Fibroblast of gingiva (primary cell): ENCODE measurements at regions not wholly inside any gene's neighbourhood (a gene's known extent, or its start where the extent isn't known, plus 50 kb on each side); places are given as distances from the start of the nearest gene placed in this dataset.

Experiments used
- DNase-seq: peaks from one replicate; pipeline ENCODE4 v3.0.0-alpha.2; 2011; ENCODE audit warnings: low read depth

DNA sequence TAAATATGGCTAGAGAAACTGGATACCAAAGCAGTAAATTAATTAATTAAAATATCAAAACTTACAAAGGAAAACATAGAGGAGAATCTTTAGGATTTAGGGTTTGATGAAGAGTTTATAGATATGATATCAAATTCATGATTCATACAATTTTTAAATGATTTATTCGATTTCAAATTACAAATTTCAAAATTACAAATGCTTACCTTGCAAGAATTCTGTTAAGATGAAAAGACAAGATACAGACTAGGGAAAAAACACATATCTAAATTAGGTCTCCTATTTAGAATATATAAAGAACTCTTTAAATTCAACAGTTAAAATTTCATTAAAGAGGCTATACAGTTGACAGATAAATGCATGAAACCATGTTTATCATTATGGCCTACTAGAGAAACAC is 930.7 kb downstream of the ZPLD1 start:
- no peak for DNase-seq

DNA sequence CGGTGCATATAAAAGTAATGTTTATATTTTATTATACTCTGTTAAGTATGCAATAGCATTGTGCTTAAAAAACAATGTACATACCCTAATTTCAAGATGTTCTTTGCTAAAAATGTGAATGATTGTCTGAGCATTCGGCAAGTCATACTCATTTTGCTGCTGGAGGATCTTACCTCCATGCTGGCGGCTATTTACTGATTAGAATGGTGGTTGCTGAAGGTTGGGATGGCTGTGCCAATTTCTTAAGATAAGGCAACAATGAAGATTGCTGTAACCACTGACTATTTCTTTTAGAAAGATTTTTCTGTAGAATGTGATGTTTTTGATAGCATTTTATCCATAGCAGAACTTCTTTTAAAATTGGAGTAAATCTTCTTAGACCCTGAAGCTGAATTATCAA is 932.7 kb downstream of the ZPLD1 start:
- no peak for DNase-seq

GRCh38 chr3:103371411-103371810 is 936.6 kb downstream of the ZPLD1 start:
- no peak for DNase-seq

- DNase-seq = no peak
Measured at GRCh38 chr3:103372031-103372430, 937.2 kb downstream of the ZPLD1 start.

GRCh38 chr3:103380391-103380790 is 945.6 kb downstream of the ZPLD1 start:
- DNase-seq = no peak

GRCh38 chr3:103381296-103382079 is 946.7 kb downstream of the ZPLD1 start:
- DNase-seq = no peak

DNA sequence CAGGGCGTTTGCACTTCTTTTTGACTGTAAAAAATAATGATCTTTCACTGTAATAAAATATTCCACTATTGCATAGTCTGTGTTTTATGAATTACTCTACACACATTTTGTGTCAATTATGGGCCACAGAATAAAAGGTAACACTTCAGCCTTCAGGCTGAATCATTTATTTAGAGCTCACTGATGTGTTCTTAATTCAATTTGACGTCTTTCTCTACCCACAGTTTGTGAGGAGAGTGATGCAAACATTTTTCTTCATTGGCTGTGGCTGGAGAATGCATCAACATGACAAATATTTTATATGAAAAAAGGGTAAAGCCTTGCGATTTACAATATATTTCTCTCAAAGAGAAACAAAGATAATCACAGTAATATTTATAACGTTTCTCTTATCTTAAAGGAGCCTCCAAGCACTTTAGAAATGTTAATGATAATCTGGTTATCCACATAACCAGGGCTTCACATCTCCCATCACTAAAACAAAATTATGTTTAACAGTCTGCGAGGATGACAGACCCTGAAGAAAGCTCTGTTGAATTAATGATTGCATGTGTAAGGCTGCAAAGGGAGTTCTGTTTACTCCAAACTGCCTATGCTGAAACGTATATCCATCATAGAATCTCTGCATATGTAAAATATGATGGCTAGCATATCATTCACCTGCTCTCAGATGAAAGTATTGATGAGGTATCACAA is 951.3 kb downstream of the ZPLD1 start:
- no peak for DNase-seq

- DNase-seq = no peak
Measured at GRCh38 chr3:103388214-103388613, 953.4 kb downstream of the ZPLD1 start.

DNA sequence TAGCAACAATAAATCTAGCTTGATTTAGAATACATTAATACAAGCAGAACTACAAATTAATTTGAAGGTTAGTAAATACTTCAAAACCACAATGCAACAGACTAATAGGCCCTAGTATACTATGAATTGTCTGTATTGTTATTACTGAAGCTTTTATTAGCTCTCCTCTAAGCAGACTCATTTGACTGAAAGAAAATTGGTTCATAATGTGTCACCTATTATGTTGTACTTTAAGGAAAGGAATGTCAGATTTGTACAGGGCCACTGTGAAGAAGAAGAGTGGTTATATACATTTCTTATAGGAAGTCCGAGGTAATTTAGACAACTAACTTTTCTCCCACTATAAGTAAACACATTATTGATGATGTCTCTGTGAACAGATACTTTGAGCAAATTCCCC is 954.5 kb downstream of the ZPLD1 start:
- DNase-seq = no peak

DNA sequence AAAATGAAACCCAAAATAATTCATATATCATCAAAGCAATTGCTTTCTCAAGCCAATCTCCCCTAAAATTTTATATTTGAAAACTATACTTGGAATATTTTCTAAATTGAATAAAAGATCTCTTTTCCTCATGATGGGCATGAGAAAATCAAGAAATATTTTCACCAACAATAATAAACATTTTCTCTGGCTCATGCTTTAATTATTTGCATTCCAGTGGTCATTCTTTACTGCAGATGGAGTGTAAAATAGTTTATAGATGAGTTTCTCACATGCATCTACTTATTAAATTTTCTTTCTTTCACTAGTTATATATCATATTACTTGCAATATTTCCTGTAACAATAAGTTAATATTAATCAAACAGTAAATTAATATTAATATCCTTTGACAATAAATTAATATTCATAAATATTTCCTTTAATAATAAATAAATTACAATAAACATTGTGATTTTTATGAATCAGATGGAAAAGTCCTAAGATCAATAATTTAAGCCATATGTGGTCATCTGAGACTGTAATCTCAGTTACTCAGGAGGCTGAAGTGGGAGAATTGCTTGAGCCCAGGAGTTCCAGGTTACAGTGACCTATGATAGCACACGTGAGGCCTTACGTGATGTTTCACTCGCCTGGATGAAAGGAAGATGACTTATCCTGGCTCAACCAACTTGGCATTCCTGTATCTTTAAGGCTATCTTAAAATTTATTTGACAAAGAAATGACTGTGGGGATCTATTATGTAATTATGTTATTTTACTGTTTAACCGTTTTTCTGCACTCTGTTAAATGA is 958.8 kb downstream of the ZPLD1 start:
- no peak for DNase-seq

- no peak for DNase-seq
Measured at GRCh38 chr3:103403191-103403590, 968.4 kb downstream of the ZPLD1 start.

DNA sequence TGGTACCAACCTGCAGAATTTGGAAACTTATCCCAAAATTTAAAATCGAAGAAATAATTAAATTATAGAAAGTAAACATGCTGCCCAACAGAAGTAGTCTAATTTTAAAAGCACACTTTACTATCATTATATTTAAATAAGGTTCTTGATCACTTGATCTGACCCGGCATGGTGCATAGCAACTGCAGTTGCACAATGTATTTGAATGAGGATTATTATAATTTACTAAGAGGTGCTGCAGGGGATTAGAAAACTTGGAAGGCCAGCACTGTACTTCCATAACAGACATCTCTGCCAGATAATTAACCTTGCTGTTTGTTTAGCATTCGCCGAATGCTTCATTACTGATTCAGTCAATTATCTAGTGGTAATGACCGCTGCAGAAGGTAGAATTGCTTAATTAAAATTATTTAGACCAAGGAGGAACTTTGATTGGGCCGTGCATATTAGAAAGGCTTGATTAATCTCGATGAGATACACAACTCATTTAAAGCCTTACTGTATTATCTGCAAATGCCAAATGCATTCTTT is 971.6 kb downstream of the ZPLD1 start:
- DNase-seq = no peak

GRCh38 chr3:103410231-103410630 is 975.4 kb downstream of the ZPLD1 start:
- DNase-seq = no peak

DNA sequence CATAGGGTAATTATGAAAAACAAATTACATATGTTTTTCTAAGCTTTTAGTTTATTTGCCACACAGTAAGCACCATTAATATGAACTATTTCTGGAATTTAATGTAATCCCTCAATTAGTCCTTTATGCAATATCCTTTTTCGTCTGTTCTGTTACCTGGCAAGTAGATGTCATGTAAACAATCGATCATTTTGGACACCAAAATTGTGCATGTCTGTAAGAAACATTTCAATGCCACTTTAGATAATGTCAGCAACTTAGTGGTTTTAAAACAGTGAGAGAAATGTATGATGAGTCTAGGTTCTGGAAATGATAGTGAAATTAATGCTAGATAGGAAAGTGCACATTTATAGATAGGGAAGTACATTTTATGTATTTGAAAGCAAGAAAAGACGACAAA is 986.6 kb downstream of the ZPLD1 start:
- no peak for DNase-seq

DNA sequence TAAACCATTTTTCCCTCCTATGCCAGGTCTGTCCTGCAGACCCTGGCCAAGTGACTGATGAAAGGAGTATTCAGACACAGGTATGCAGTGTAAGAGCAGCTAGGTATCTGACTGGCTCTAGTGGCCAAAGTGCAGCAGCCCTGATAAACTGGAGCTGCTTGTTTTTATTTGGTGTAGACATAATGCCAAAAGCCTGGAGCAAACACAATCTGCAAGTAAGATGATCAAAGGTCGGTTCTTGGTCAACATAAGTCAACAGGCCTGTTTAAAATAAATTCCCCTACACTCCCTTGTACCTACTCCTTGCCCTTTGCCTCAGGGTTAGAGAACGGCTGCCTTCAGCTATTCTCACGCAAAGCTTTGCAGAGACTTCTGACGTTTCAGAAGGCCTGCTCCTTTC is 1003.1 kb downstream of the ZPLD1 start:
- DNase-seq = no peak

- no peak for DNase-seq
Measured at GRCh38 chr3:103440539-103441203, 1005.9 kb downstream of the ZPLD1 start.

DNA sequence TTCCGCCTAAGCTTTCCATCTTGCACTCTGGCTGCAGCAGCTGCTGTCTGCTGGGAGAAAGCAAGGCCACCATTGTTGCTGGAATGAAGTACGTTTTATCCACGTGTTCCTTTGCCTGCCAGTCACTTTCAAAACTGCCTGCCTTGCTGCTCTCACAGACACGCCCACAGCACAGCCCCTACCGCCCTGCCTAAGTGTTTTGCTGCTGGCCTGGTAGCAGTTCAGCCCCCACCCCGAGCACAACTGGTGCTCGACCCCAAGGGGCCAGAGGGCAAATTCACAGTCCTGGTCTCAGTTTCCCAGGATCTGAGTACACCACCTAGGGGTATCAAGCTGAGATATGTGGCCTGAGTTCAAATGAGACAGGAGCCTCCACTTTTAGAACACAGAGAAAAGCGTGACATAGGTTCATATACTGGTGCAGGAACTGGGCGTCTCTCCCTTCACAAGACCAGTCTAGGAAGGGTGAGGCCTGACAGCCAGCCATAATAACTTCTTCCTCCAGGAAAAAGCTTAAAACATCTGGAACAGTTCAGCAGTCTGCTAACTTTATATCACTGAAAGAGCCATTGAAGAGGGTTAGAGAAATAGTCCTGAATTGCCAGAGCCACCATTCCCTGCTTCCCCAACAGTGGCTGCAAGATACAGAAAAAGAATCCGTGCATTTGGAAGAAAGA is 1012.3 kb downstream of the ZPLD1 start:
- DNase-seq = no peak

GRCh38 chr3:103453152-103453551 is 1018.3 kb downstream of the ZPLD1 start:
- no peak for DNase-seq

GRCh38 chr3:103459815-103460214 is 1025.0 kb downstream of the ZPLD1 start:
- DNase-seq = no peak

DNA sequence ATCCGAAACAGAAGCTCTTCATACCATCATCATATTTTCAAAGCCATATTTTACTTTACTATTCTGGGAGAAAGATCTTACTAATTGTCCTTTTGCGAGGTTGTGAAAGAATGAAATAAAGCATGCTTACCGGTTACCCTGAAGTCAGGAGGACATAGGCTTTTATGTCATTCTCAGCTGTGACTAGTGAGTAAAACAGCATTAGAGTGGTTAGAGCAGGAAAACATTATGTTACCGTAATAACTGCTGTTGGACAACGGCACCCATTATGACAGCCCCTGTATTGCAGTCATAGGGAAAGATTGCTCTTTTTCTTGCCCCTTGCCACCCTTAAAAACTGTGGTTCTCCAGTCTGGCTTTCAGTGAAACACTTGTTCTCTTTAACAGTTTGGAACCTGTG is 1035.7 kb downstream of the ZPLD1 start:
- no peak for DNase-seq

- no peak for DNase-seq
Measured at GRCh38 chr3:103494011-103494410, 1059.2 kb downstream of the ZPLD1 start.

- no peak for DNase-seq
Measured at GRCh38 chr3:103494512-103494911, 1059.7 kb downstream of the ZPLD1 start.
